Neural cell (in vitro differentiated cells): ENCODE measurements at regions not wholly inside any gene's neighbourhood (a gene's known extent, or its start where the extent isn't known, plus 50 kb on each side); places are given as distances from the start of the nearest gene placed in this dataset.

Source experiments
- H2AFZ ChIP-seq: fragments of 200-600, 300-800 bp; sonication (generic), shearing (Covaris generic); 2 replicates; pipeline ENCODE4 v1.6.0; 2014; ENCODE audit warnings: low read depth, mild to moderate bottlenecking, antibody characterized with exemption, low read length, moderate library complexity
- H3F3A ChIP-seq: fragments of 200-600 bp; shearing (Covaris generic); 2 replicates; pipeline ENCODE4 v1.6.1; 2016; ENCODE audit warnings: mild to moderate bottlenecking, moderate library complexity, mixed read lengths, antibody characterized with exemption, low read length; ENCODE audit not compliant: insufficient read depth, poor library complexity, severe bottlenecking
- H3K27ac ChIP-seq: fragments of 200-600, 300-800 bp; sonication (generic), shearing (Covaris generic); 2 replicates; pipeline ENCODE4 v1.5.1; 2014; ENCODE audit warnings: mild to moderate bottlenecking, low read length, moderate library complexity
- H3K27me3 ChIP-seq: fragments of 300-800, 200-600 bp; sonication (generic), shearing (Covaris generic); 2 replicates; pipeline ENCODE4 v1.6.0; 2014; ENCODE audit warnings: mild to moderate bottlenecking, low read depth, low read length, moderate library complexity; ENCODE audit not compliant: insufficient read depth
- H3K36me3 ChIP-seq: fragments of 300-800, 200-600 bp; sonication (generic), shearing (Covaris generic); 2 replicates; pipeline ENCODE4 v1.5.1; 2014; ENCODE audit warnings: mild to moderate bottlenecking, antibody characterized with exemption, low read length, moderate library complexity; ENCODE audit not compliant: insufficient read depth
- H3K4me2 ChIP-seq: fragments of 300-800, 200-600 bp; sonication (generic), shearing (Covaris generic); 2 replicates; pipeline ENCODE4 v1.6.0; 2014; ENCODE audit warnings: mild to moderate bottlenecking, low read length
- H3K4me3 ChIP-seq: fragments of 300-800, 200-600 bp; sonication (generic), shearing (Covaris generic); 2 replicates; pipeline ENCODE4 v1.5.1; 2014; ENCODE audit warnings: mild to moderate bottlenecking, low read length, moderate library complexity
- H3K79me2 ChIP-seq: fragments of 200-600 bp; shearing (Covaris generic); replicated peaks from 2 replicates; pipeline ENCODE4 v1.6.0; 2014; ENCODE audit warnings: mild to moderate bottlenecking, low read length, moderate library complexity; ENCODE audit not compliant: insufficient read depth
- H3K9ac ChIP-seq: fragments of 300-800, 200-600 bp; sonication (generic), shearing (Covaris generic); 2 replicates; pipeline ENCODE4 v1.6.1; 2016; ENCODE audit warnings: mild to moderate bottlenecking, low read length, mixed read lengths
- H3K9me2 ChIP-seq: fragments of 200-600 bp; shearing (Covaris generic); 2 replicates; pipeline ENCODE4 v1.6.1; 2016; ENCODE audit warnings: mild to moderate bottlenecking, low read length, mixed read lengths; ENCODE audit not compliant: insufficient read depth
- H3K9me3 ChIP-seq: fragments of 200-600, 300-800 bp; sonication (generic), shearing (Covaris generic); 2 replicates; pipeline ENCODE4 v1.6.1; 2016; ENCODE audit warnings: mild to moderate bottlenecking, mixed run types, low read length, moderate library complexity, mixed read lengths
- H4K20me1 ChIP-seq: fragments of 200-600 bp; shearing (Covaris generic); 2 replicates; pipeline ENCODE4 v1.6.1; 2016; ENCODE audit warnings: mild to moderate bottlenecking, mixed run types; ENCODE audit not compliant: insufficient read depth
- CTCF ChIP-seq: fragments of 450-650 bp; IDR thresholded peaks from 2 replicates; pipeline ENCODE4 v1.5.1; 2014; ENCODE audit warnings: antibody characterized with exemption, mild to moderate bottlenecking, moderate library complexity; ENCODE audit not compliant: poor library complexity, severe bottlenecking
- EP300 ChIP-seq: fragments of 450-650 bp; conservative IDR thresholded peaks from 2 replicates; pipeline ENCODE4 v1.6.1; 2014; ENCODE audit warnings: antibody characterized with exemption, mild to moderate bottlenecking, moderate library complexity; ENCODE audit not compliant: poor library complexity, severe bottlenecking
- EZH2 ChIP-seq: fragments of 200-600, 300-800 bp; shearing (Covaris generic), sonication (generic); IDR thresholded peaks from 2 replicates; pipeline ENCODE4 v1.6.1; 2014; ENCODE audit warnings: antibody characterized with exemption, low read length, borderline replicate concordance, mild to moderate bottlenecking; ENCODE audit not compliant: insufficient read depth, poor library complexity, severe bottlenecking
- MXI1 ChIP-seq: fragments of 450-650 bp; conservative IDR thresholded peaks from 2 replicates; pipeline ENCODE4 v1.6.1; 2014; ENCODE audit warnings: antibody characterized with exemption, mild to moderate bottlenecking; ENCODE audit not compliant: poor library complexity, severe bottlenecking
- POLR2AphosphoS5 ChIP-seq: IDR thresholded peaks from 2 replicates; pipeline ENCODE4 v1.6.1; 2012
- RAD21 ChIP-seq: fragments of 450-650 bp; conservative IDR thresholded peaks from 2 replicates; pipeline ENCODE4 v1.6.1; 2014; ENCODE audit warnings: antibody characterized with exemption, mild to moderate bottlenecking, moderate library complexity
- REST ChIP-seq: IDR thresholded peaks from 2 replicates; pipeline ENCODE4 v1.6.1; 2012; ENCODE audit warnings: borderline replicate concordance
- SMC3 ChIP-seq: fragments of 450-650 bp; conservative IDR thresholded peaks from 2 replicates; pipeline ENCODE4 v1.6.1; 2014; ENCODE audit warnings: antibody characterized with exemption, mild to moderate bottlenecking, moderate library complexity; ENCODE audit not compliant: poor library complexity
- TAF1 ChIP-seq: IDR thresholded peaks from 2 replicates; pipeline ENCODE4 v1.6.1; 2012; ENCODE audit warnings: low read depth

GRCh38 chr5:114153392-114153791 lies 208.5 kb upstream of the KCNN2 start:
- Histone ChIP-seq H4K20me1 (no peaks in the 10 kb centered on the region), H3K4me2 (no peak overlapping the region), H3K79me2 (no peaks in the 10 kb centered on the region), H2AFZ (no peak overlapping the region), H3K4me3 (no peak overlapping the region), H3K36me3 (no peaks in the 10 kb centered on the region), H3K9ac (no peak overlapping the region), H3K9me2 (no peaks in the 10 kb centered on the region), H3K9me3 (no peaks in the 10 kb centered on the region), H3K27me3 (no peaks in the 10 kb centered on the region), H3F3A (no peaks in the 10 kb centered on the region), H3K27ac (no peak overlapping the region)
- no peak for TF ChIP-seq RAD21
- no peak for TF ChIP-seq EZH2
- no peak for TF ChIP-seq MXI1
- TF ChIP-seq CTCF, result no peak

GRCh38 chr5:114153833-114154232 lies 208.0 kb upstream of the KCNN2 start:
- Histone ChIP-seq H3K36me3 (no peaks in the 10 kb centered on the region), H3K9me2 (no peaks in the 10 kb centered on the region), H3K79me2 (no peaks in the 10 kb centered on the region), H3K9ac (no peak overlapping the region), H3K27me3 (no peaks in the 10 kb centered on the region), H3K4me3 (no peak overlapping the region), H3K4me2 (no peak overlapping the region), H4K20me1 (no peaks in the 10 kb centered on the region), H2AFZ (no peak overlapping the region), H3K9me3 (no peaks in the 10 kb centered on the region), H3F3A (no peaks in the 10 kb centered on the region), H3K27ac (no peak overlapping the region)
- TF ChIP-seq MXI1 (no peak), REST (no peak), RAD21 (no peak), POLR2AphosphoS5 (no peak)

- H3K4me2 ChIP-seq, result no peak overlapping the region
- no peaks in the 10 kb centered on the region for H3K36me3 ChIP-seq
- no peaks in the 10 kb centered on the region for H3K27me3 ChIP-seq
- H3K9ac ChIP-seq, result no peak overlapping the region
- no peaks in the 10 kb centered on the region for H3K9me2 ChIP-seq
- TF ChIP-seq EZH2 (no peak), TAF1 (no peak), RAD21 (no peak), POLR2AphosphoS5 (no peak), SMC3 (no peak), EP300 (no peak), REST (no peak), MXI1 (no peak), CTCF (no peak)
- no peaks in the 10 kb centered on the region for H3K79me2 ChIP-seq
- no peak overlapping the region for H3K27ac ChIP-seq
- H3K4me3 ChIP-seq, result no peak overlapping the region
- H3F3A ChIP-seq, result no peaks in the 10 kb centered on the region
- H3K9me3 ChIP-seq, result no peaks in the 10 kb centered on the region
- no peak overlapping the region for H2AFZ ChIP-seq
- H4K20me1 ChIP-seq, result no peaks in the 10 kb centered on the region
Measured at GRCh38 chr5:114166081-114166480, 195.8 kb upstream of the KCNN2 start.
